OCI-LY1 (cell line): ENCODE measurements at regions not wholly inside any gene's neighbourhood (a gene's known extent, or its start where the extent isn't known, plus 50 kb on each side); places are given as distances from the start of the nearest gene placed in this dataset.

ENCODE experiments used
- EZH2 ChIP-seq: fragments of 200-600 bp; sonication (generic), shearing (Covaris generic); IDR thresholded peaks from 2 replicates; pipeline ENCODE4 v1.8.0; 2017; ENCODE audit warnings: borderline replicate concordance, mixed run types, mild to moderate bottlenecking, antibody characterized with exemption, low read length, moderate library complexity, mixed read lengths
- TF ChIP-seq, protein P1 (sequence below): fragments of 200-600 bp; sonication (generic), shearing (Covaris generic); IDR thresholded peaks from 2 replicates; pipeline ENCODE4 v1.5.1; 2017; ENCODE audit warnings: mild to moderate bottlenecking, antibody characterized with exemption, low read length, moderate library complexity, mixed read lengths

DNA sequence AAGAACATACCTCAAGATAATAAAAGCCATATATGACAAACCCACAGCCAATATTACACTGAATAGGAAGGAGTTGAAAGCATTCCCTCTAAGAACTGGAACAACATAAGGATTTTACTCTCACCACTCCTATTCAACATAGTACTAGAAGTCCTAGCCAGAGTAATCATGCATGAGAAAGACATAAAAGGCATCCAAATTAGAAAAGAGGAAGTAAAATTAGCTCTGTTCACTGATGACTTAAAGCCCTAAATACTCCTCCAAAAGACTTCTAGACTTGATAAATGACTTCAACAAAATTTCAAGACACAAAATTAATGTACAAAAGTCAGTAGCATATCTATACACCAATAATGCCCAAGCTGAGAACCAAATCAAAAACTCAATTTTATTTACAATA lies 235.7 kb downstream of the NKX6-1 start:
- TF ChIP-seq, protein P1, sequence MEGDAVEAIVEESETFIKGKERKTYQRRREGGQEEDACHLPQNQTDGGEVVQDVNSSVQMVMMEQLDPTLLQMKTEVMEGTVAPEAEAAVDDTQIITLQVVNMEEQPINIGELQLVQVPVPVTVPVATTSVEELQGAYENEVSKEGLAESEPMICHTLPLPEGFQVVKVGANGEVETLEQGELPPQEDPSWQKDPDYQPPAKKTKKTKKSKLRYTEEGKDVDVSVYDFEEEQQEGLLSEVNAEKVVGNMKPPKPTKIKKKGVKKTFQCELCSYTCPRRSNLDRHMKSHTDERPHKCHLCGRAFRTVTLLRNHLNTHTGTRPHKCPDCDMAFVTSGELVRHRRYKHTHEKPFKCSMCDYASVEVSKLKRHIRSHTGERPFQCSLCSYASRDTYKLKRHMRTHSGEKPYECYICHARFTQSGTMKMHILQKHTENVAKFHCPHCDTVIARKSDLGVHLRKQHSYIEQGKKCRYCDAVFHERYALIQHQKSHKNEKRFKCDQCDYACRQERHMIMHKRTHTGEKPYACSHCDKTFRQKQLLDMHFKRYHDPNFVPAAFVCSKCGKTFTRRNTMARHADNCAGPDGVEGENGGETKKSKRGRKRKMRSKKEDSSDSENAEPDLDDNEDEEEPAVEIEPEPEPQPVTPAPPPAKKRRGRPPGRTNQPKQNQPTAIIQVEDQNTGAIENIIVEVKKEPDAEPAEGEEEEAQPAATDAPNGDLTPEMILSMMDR = no peak
- no peak for TF ChIP-seq EZH2
